ENCODE measurements at regions not wholly inside any gene's neighbourhood (a gene's known extent, or its start where the extent isn't known, plus 50 kb on each side); places are given as distances from the start of the nearest gene placed in this dataset.

- TF ChIP-seq CTCF (IDR thresholded peaks at IDR 0.05) (no peak), POLR2A (IDR thresholded peaks at IDR 0.05) (no peak)
These were observed 270.6 kb downstream of the SS18 start for GRCh38 chr18:25819746-25820363.
